Caco-2 (cell line): ENCODE measurements at regions not wholly inside any gene's neighbourhood (a gene's known extent, or its start where the extent isn't known, plus 50 kb on each side); places are given as distances from the start of the nearest gene placed in this dataset.

Experiments
- BruUV-seq: library from RNA; stranded (reverse); fragments of 400-500 nt; replicated peaks from 2 replicates; lab custom pipeline; 2021; lab: Mats Ljungman, UMichigan
- CTCF ChIA-PET: fragments of 300-600 bp; sonication (Branson Sonifier 250); formaldehyde crosslinking; loops from one replicate; lab custom pipeline; 2022; ENCODE audit warnings: antibody characterized with exemption; lab: Charles Lee
- POLR2A ChIA-PET: fragments of 300-600 bp; sonication (Branson Sonifier 250); formaldehyde crosslinking; loops from one replicate; lab custom pipeline; 2022; ENCODE audit warnings: antibody characterized with exemption; lab: Charles Lee
- DNase-seq, 2 experiments: peaks; one replicate each; pipeline versions ENCODE4 v3.0.0 to v3.0.0-alpha.2; 2020 to 2022
- H3K27me3 ChIP-seq: replicated peaks from 2 replicates; pipeline ENCODE4 v1.6.0; 2011; ENCODE audit warnings: low read length; ENCODE audit not compliant: control insufficient read depth, insufficient read depth
- H3K36me3 ChIP-seq: 2 replicates; pipeline ENCODE4 v1.5.1; 2011; ENCODE audit warnings: low read length; ENCODE audit not compliant: control insufficient read depth, insufficient read depth
- H3K4me1 ChIP-seq: fragments of 250-450 bp; sonication (Bioruptor Pico); 2 replicates; pipeline ENCODE4 v1.5.1; 2020; ENCODE audit warnings: mild to moderate bottlenecking
- H3K4me3 ChIP-seq: 2 replicates; pipeline ENCODE4 v1.5.1; 2011; ENCODE audit warnings: low read depth, mild to moderate bottlenecking, control low read depth, low read length
- H3K9me3 ChIP-seq: fragments of 250-450 bp; sonication (Bioruptor Pico); 2 replicates; pipeline ENCODE4 v1.5.1; 2020; ENCODE audit warnings: mild to moderate bottlenecking, moderate library complexity
- H3K27ac Mint-ChIP-seq: one replicate; pipeline ENCODE4 v1.8.0; 2022; ENCODE audit warnings: mixed read lengths; ENCODE audit not compliant: unreplicated experiment
- H3K27me3 Mint-ChIP-seq: one replicate; pipeline ENCODE4 v1.8.0; 2022; ENCODE audit warnings: mixed read lengths; ENCODE audit not compliant: insufficient read depth, unreplicated experiment
- H3K36me3 Mint-ChIP-seq: one replicate; pipeline ENCODE4 v1.8.0; 2022; ENCODE audit warnings: mild to moderate bottlenecking, mixed read lengths; ENCODE audit not compliant: insufficient read depth, unreplicated experiment
- H3K4me1 Mint-ChIP-seq: one replicate; pipeline ENCODE4 v1.8.0; 2022; ENCODE audit warnings: low read depth, mixed read lengths; ENCODE audit not compliant: unreplicated experiment
- H3K4me3 Mint-ChIP-seq: one replicate; pipeline ENCODE4 v1.8.0; 2022; ENCODE audit warnings: mild to moderate bottlenecking, moderate library complexity, mixed read lengths; ENCODE audit not compliant: unreplicated experiment
- H3K9me3 Mint-ChIP-seq: one replicate; pipeline ENCODE4 v1.8.0; 2022; ENCODE audit warnings: mixed read lengths; ENCODE audit not compliant: unreplicated experiment
- CTCF ChIP-seq, 2 experiments: fragments of 200-600 bp in 1 of 2; IDR thresholded peaks; 1 replicate in 1 of 2; 2 replicates in 1 of 2; pipeline versions ENCODE4 v1.5.1 to v1.8.0; 2011 to 2022; ENCODE audit warnings: antibody characterized with exemption in 1 of 2, control low read depth in 1 of 2, inconsistent platforms in 1 of 2, low read depth in 1 of 2, low read length in 1 of 2, mild to moderate bottlenecking in 1 of 2, moderate library complexity in 1 of 2; ENCODE audit not compliant: insufficient read depth in 1 of 2, severe bottlenecking in 1 of 2, unreplicated experiment in 1 of 2
- intact Hi-C: fragments of 100-400 bp; cut with micrococcal nuclease; formaldehyde crosslinking; loops from one replicate; pipeline ENCODE4 v1.10.0; 2022; ENCODE audit not compliant: unreplicated experiment

GRCh38 chr13:76796851-76797250, 89.4 kb downstream of the KCTD12 start:
- H3K4me3 ChIP-seq, result no peak overlapping the region
- no peaks in the 10 kb centered on the region for H3K4me1 Mint-ChIP-seq
- no peaks in the 10 kb centered on the region for H3K27me3 ChIP-seq
- intact Hi-C loops, result no loop called here
- H3K27ac Mint-ChIP-seq, result no peak overlapping the region
- no peaks in the 10 kb centered on the region for H3K36me3 ChIP-seq
- BruUV-seq, result no TSS peak
- H3K9me3 Mint-ChIP-seq, result no peaks in the 10 kb centered on the region
- H3K4me3 Mint-ChIP-seq, result no peak overlapping the region
- no peak for DNase-seq
- ChIA-PET CTCF (no interaction called here), POLR2A (no interaction called here)
- no peaks in the 10 kb centered on the region for H3K4me1 ChIP-seq
- peaks cover 3% of the 10 kb centered on the region for H3K27me3 Mint-ChIP-seq
- H3K36me3 Mint-ChIP-seq, result no peaks in the 10 kb centered on the region
- no peak for TF ChIP-seq CTCF (IDR thresholded peaks at IDR 0.05; ENCODE audit: insufficient read depth in 1 of 2, low read depth in 1 of 2, low read length in 1 of 2, severe bottlenecking in 1 of 2, unreplicated experiment in 1 of 2)
- no peaks in the 10 kb centered on the region for H3K9me3 ChIP-seq

GRCh38 chr13:76795701-76796695, 90.2 kb downstream of the KCTD12 start:
- BruUV-seq, result no TSS peak
- no peak for TF ChIP-seq CTCF (IDR thresholded peaks at IDR 0.05; ENCODE audit: insufficient read depth in 1 of 2, low read depth in 1 of 2, low read length in 1 of 2, severe bottlenecking in 1 of 2, unreplicated experiment in 1 of 2)
- intact Hi-C loops, result no loop called here
- no peaks in the 10 kb centered on the region for H3K36me3 Mint-ChIP-seq
- CTCF ChIA-PET, result no interaction called here
- Histone ChIP-seq H3K36me3 (no peaks in the 10 kb centered on the region), H3K9me3 (no peaks in the 10 kb centered on the region), H3K4me3 (no peak overlapping the region), H3K4me1 (no peaks in the 10 kb centered on the region), H3K27me3 (no peaks in the 10 kb centered on the region)
- POLR2A ChIA-PET, result no interaction called here
- no peak overlapping the region for H3K4me3 Mint-ChIP-seq
- H3K27ac Mint-ChIP-seq, result no peak overlapping the region
- H3K9me3 Mint-ChIP-seq, result no peaks in the 10 kb centered on the region
- H3K4me1 Mint-ChIP-seq, result no peaks in the 10 kb centered on the region
- no peak for DNase-seq
- peaks cover 6% of the 10 kb centered on the region for H3K27me3 Mint-ChIP-seq

GRCh38 chr13:76792731-76793347, 93.4 kb downstream of the KCTD12 start:
- no peaks in the 10 kb centered on the region for H3K36me3 Mint-ChIP-seq
- POLR2A ChIA-PET, result no interaction called here
- intact Hi-C loops, result no loop called here

More at GRCh38 chr13:76792731-76793347, 93.4 kb downstream of the KCTD12 start:
- Histone ChIP-seq H3K4me3 (no peak overlapping the region), H3K9me3 (no peaks in the 10 kb centered on the region), H3K27me3 (no peaks in the 10 kb centered on the region), H3K4me1 (no peaks in the 10 kb centered on the region), H3K36me3 (no peaks in the 10 kb centered on the region)
- peaks cover 6% of the 10 kb centered on the region for H3K27me3 Mint-ChIP-seq
- H3K27ac Mint-ChIP-seq, result no peak overlapping the region
- CTCF ChIA-PET, result no interaction called here
- H3K4me3 Mint-ChIP-seq, result no peak overlapping the region
- no TSS peak for BruUV-seq
- no peak for TF ChIP-seq CTCF (IDR thresholded peaks at IDR 0.05; ENCODE audit: insufficient read depth in 1 of 2, low read depth in 1 of 2, low read length in 1 of 2, severe bottlenecking in 1 of 2, unreplicated experiment in 1 of 2)
- no peak for DNase-seq
- no peaks in the 10 kb centered on the region for H3K4me1 Mint-ChIP-seq
- no peaks in the 10 kb centered on the region for H3K9me3 Mint-ChIP-seq
